GM12878 (cell line): ENCODE measurements at regions not wholly inside any gene's neighbourhood (a gene's known extent, or its start where the extent isn't known, plus 50 kb on each side); places are given as distances from the start of the nearest gene placed in this dataset.

Source experiments
- ATAC-seq: fragments of 200-7000 bp; cut with Tn5 transposase; 3 replicates; pipeline ENCODE4 v1.9.1; 2020; ENCODE audit warnings: mild to moderate bottlenecking, moderate library complexity
- BruUV-seq: library from RNA; stranded (reverse); fragments of 400-500 nt; replicated peaks from 2 replicates; lab custom pipeline; 2021; lab: Mats Ljungman, UMichigan
- CTCF ChIA-PET: fragments of 300-600 bp; sonication (Branson Sonifier 250); formaldehyde crosslinking; extraction: SDS; loops from one replicate; lab custom pipeline; 2021; ENCODE audit warnings: inconsistent platforms; lab: Yijun Ruan, JAX
- POLR2A ChIA-PET: fragments of 350-600 bp; formaldehyde crosslinking; extraction: SDS; loops from one replicate; lab custom pipeline; 2021; ENCODE audit warnings: inconsistent platforms; lab: Charles Lee
- RAD21 ChIA-PET: fragments of 300-600 bp; sonication (Branson Sonifier 250); formaldehyde crosslinking; loops from one replicate; lab custom pipeline; 2023; ENCODE audit warnings: antibody characterized with exemption; ENCODE audit not compliant: unreplicated experiment; lab: Charles Lee
- SMC1A ChIA-PET: fragments of 300-600 bp; sonication (Branson Sonifier 250); formaldehyde crosslinking; loops from one replicate; lab custom pipeline; 2023; ENCODE audit not compliant: unreplicated experiment, uncharacterized antibody; lab: Charles Lee
- DNase-seq: peaks from one replicate; pipeline ENCODE4 v3.0.0-alpha.2; 2011; ENCODE audit warnings: low read depth, low spot score
- FAIRE-seq: peaks from 3 replicates; lab custom pipeline; 2011; peaks lifted over from hg19 to GRCh38; lab: Jason Lieb, UNC
- H2AFZ ChIP-seq: 2 replicates; pipeline ENCODE4 v1.6.0; 2011; ENCODE audit warnings: low read depth, low read length, control low read depth; ENCODE audit not compliant: control insufficient read depth
- H3K27ac ChIP-seq: 2 replicates; pipeline ENCODE4 v1.5.1; 2011; ENCODE audit warnings: control low read depth; ENCODE audit not compliant: control insufficient read depth, insufficient read depth
- H3K27me3 ChIP-seq, 2 experiments: replicated peaks in 1 of 2; 2 replicates each; pipeline versions ENCODE4 v1.6.0 to v1.6.1; 2011; ENCODE audit warnings: low read length in 1 of 2; ENCODE audit not compliant: control insufficient read depth in 2 of 2, insufficient read depth in 2 of 2
- H3K36me3 ChIP-seq, 2 experiments: 2 replicates each; pipeline ENCODE4 v1.5.1; 2011; ENCODE audit warnings: low read length in 1 of 2; ENCODE audit not compliant: control insufficient read depth in 2 of 2, insufficient read depth in 2 of 2
- H3K4me1 ChIP-seq: 2 replicates; pipeline ENCODE4 v1.6.1; 2011; ENCODE audit warnings: mild to moderate bottlenecking, low read length, moderate library complexity, mixed read lengths; ENCODE audit not compliant: control insufficient read depth, insufficient read depth
- H3K4me2 ChIP-seq: 2 replicates; pipeline ENCODE4 v1.6.0; 2011; ENCODE audit warnings: control low read depth; ENCODE audit not compliant: control insufficient read depth, insufficient read depth
- H3K4me3 ChIP-seq: fragments of 200-600 bp; sonication (generic); 2 replicates; pipeline ENCODE4 v1.5.1; 2016
- H3K79me2 ChIP-seq: 2 replicates; pipeline ENCODE4 v1.6.0; 2011; ENCODE audit warnings: low read length; ENCODE audit not compliant: control insufficient read depth, insufficient read depth
- H3K9ac ChIP-seq: 2 replicates; pipeline ENCODE4 v1.8.0; 2011; ENCODE audit warnings: low read length, control low read depth, mixed read lengths; ENCODE audit not compliant: control insufficient read depth, insufficient read depth
- H3K9me3 ChIP-seq: replicated peaks from 3 replicates; pipeline ENCODE4 v1.5.1; 2011; ENCODE audit warnings: mild to moderate bottlenecking, low read length; ENCODE audit not compliant: control insufficient read depth, insufficient read depth
- H4K20me1 ChIP-seq: 2 replicates; pipeline ENCODE4 v1.6.0; 2011; ENCODE audit not compliant: control insufficient read depth, insufficient read depth
- MEF2B ChIP-seq: fragments of 450-650 bp; IDR thresholded peaks from 2 replicates; pipeline ENCODE4 v1.6.1; 2018; ENCODE audit warnings: mild to moderate bottlenecking, moderate library complexity; ENCODE audit not compliant: partially characterized antibody, poor library complexity, severe bottlenecking
- RAD51 ChIP-seq: fragments of 450-650 bp; IDR thresholded peaks from 2 replicates; pipeline ENCODE4 v1.6.1; 2016; ENCODE audit warnings: moderate library complexity, mild to moderate bottlenecking, inconsistent platforms
- SMAD5 ChIP-seq: IDR thresholded peaks from 2 replicates; pipeline ENCODE4 v1.6.1; 2016; ENCODE audit warnings: antibody characterized with exemption, low read depth
- ZNF622 ChIP-seq: fragments of 450-650 bp; IDR thresholded peaks from 2 replicates; pipeline ENCODE4 v1.6.1; 2017; ENCODE audit warnings: mild to moderate bottlenecking, inconsistent platforms
- WGBS: methylation state at CpG from one replicate; pipeline ENCODE4 v1.1.6; 2016; ENCODE audit warnings: low lambda C conversion rate; ENCODE audit not compliant: insufficient replicate concordance, insufficient coverage; ENCODE audit errors: missing lambda C conversion rate; 5-methylcytosine and 5-hydroxymethylcytosine counted together
- in situ Hi-C: fragments of 300-500 bp; cut with MboI; formaldehyde crosslinking; loops from 9 replicates; pipeline ENCODE4 v1.14.3; 2018; ENCODE audit warnings: mixed read lengths
- intact Hi-C: fragments of 100-400 bp; cut with micrococcal nuclease; formaldehyde crosslinking; loops from one replicate; pipeline ENCODE4 v1.14.2; 2022; ENCODE audit not compliant: unreplicated experiment
- TF ChIP-seq, protein P1 (sequence below): IDR thresholded peaks from 2 replicates; pipeline ENCODE4 v1.6.1; 2012; ENCODE audit warnings: mild to moderate bottlenecking, low read depth, low read length
- TF ChIP-seq, protein P2 (sequence below): fragments of 450-650 bp; IDR thresholded peaks from 2 replicates; pipeline ENCODE4 v1.6.1; 2016; ENCODE audit warnings: mild to moderate bottlenecking

DNA sequence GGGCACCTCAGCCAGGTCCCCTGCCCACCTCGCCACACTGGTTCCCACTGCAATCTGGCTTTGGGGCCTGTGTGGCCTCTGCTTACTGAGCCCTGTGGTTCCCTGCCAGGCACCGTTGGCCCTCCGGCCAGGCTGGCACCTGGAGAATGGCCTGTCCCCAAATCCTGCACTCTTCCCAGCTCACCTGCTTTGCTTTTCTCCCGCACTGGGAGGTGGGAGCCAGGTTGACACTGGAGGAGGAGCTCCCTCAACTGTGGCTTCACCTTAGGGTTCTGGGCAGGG lies 97.0 kb downstream of the SCGB2B2 start:
- H3K4me2 ChIP-seq = no peak overlapping the region
- no peak overlapping the region for H2AFZ ChIP-seq
- no TSS peak for BruUV-seq
- ChIA-PET POLR2A (no interaction called here), RAD21 (no interaction called here), SMC1A (no interaction called here), CTCF (no interaction called here)
- in situ Hi-C loops (no loop called here), intact Hi-C loops (no loop called here)
- H3K27ac ChIP-seq = no peak overlapping the region
- H3K27me3 ChIP-seq = no peaks in the 10 kb centered on the region
- DNase-seq (no peak), ATAC-seq (no peak)
- H3K79me2 ChIP-seq = no peaks in the 10 kb centered on the region
- no peaks in the 10 kb centered on the region; the same call in 2 of the 3 replicates for H3K9me3 ChIP-seq
- 11% methylated on average over 4 of the region's 4 CpGs for WGBS
- no peak overlapping the region for H3K9ac ChIP-seq
- H3K36me3 ChIP-seq = no peaks in the 10 kb centered on the region
- H3K4me1 ChIP-seq = no peaks in the 10 kb centered on the region
- H4K20me1 ChIP-seq = no peaks in the 10 kb centered on the region
- TF ChIP-seq ZNF622 (no peak), SMAD5 (no peak), RAD51 (no peak), MEF2B (no peak)
- TF ChIP-seq, protein P1, sequence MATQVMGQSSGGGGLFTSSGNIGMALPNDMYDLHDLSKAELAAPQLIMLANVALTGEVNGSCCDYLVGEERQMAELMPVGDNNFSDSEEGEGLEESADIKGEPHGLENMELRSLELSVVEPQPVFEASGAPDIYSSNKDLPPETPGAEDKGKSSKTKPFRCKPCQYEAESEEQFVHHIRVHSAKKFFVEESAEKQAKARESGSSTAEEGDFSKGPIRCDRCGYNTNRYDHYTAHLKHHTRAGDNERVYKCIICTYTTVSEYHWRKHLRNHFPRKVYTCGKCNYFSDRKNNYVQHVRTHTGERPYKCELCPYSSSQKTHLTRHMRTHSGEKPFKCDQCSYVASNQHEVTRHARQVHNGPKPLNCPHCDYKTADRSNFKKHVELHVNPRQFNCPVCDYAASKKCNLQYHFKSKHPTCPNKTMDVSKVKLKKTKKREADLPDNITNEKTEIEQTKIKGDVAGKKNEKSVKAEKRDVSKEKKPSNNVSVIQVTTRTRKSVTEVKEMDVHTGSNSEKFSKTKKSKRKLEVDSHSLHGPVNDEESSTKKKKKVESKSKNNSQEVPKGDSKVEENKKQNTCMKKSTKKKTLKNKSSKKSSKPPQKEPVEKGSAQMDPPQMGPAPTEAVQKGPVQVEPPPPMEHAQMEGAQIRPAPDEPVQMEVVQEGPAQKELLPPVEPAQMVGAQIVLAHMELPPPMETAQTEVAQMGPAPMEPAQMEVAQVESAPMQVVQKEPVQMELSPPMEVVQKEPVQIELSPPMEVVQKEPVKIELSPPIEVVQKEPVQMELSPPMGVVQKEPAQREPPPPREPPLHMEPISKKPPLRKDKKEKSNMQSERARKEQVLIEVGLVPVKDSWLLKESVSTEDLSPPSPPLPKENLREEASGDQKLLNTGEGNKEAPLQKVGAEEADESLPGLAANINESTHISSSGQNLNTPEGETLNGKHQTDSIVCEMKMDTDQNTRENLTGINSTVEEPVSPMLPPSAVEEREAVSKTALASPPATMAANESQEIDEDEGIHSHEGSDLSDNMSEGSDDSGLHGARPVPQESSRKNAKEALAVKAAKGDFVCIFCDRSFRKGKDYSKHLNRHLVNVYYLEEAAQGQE = no peak
- TF ChIP-seq, protein P2, sequence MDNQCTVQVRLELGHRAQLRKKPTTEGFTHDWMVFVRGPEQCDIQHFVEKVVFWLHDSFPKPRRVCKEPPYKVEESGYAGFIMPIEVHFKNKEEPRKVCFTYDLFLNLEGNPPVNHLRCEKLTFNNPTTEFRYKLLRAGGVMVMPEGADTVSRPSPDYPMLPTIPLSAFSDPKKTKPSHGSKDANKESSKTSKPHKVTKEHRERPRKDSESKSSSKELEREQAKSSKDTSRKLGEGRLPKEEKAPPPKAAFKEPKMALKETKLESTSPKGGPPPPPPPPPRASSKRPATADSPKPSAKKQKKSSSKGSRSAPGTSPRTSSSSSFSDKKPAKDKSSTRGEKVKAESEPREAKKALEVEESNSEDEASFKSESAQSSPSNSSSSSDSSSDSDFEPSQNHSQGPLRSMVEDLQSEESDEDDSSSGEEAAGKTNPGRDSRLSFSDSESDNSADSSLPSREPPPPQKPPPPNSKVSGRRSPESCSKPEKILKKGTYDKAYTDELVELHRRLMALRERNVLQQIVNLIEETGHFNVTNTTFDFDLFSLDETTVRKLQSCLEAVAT = no peak
- TF ChIP-seq, all 136 proteins: peak for 0
- no peak for FAIRE-seq
- H3K4me3 ChIP-seq = no peak overlapping the region
